Neural cell (in vitro differentiated cells): ENCODE measurements at regions not wholly inside any gene's neighbourhood (a gene's known extent, or its start where the extent isn't known, plus 50 kb on each side); places are given as distances from the start of the nearest gene placed in this dataset.
"Not testable (repeated sequence)": the region's sequence is repeated elsewhere in the genome, so short reads cannot be mapped to it uniquely, and the experiment has no call there.

ENCODE experiments used
- H2AFZ ChIP-seq: fragments of 200-600, 300-800 bp; sonication (generic), shearing (Covaris generic); 2 replicates; pipeline ENCODE4 v1.6.0; 2014; ENCODE audit warnings: low read depth, mild to moderate bottlenecking, antibody characterized with exemption, low read length, moderate library complexity
- H3F3A ChIP-seq: fragments of 200-600 bp; shearing (Covaris generic); 2 replicates; pipeline ENCODE4 v1.6.1; 2016; ENCODE audit warnings: mild to moderate bottlenecking, moderate library complexity, mixed read lengths, antibody characterized with exemption, low read length; ENCODE audit not compliant: insufficient read depth, poor library complexity, severe bottlenecking
- H3K27ac ChIP-seq: fragments of 200-600, 300-800 bp; sonication (generic), shearing (Covaris generic); 2 replicates; pipeline ENCODE4 v1.5.1; 2014; ENCODE audit warnings: mild to moderate bottlenecking, low read length, moderate library complexity
- H3K27me3 ChIP-seq: fragments of 300-800, 200-600 bp; sonication (generic), shearing (Covaris generic); 2 replicates; pipeline ENCODE4 v1.6.0; 2014; ENCODE audit warnings: mild to moderate bottlenecking, low read depth, low read length, moderate library complexity; ENCODE audit not compliant: insufficient read depth
- H3K36me3 ChIP-seq: fragments of 300-800, 200-600 bp; sonication (generic), shearing (Covaris generic); 2 replicates; pipeline ENCODE4 v1.5.1; 2014; ENCODE audit warnings: mild to moderate bottlenecking, antibody characterized with exemption, low read length, moderate library complexity; ENCODE audit not compliant: insufficient read depth
- H3K4me2 ChIP-seq: fragments of 300-800, 200-600 bp; sonication (generic), shearing (Covaris generic); 2 replicates; pipeline ENCODE4 v1.6.0; 2014; ENCODE audit warnings: mild to moderate bottlenecking, low read length
- H3K4me3 ChIP-seq: fragments of 300-800, 200-600 bp; sonication (generic), shearing (Covaris generic); 2 replicates; pipeline ENCODE4 v1.5.1; 2014; ENCODE audit warnings: mild to moderate bottlenecking, low read length, moderate library complexity
- H3K79me2 ChIP-seq: fragments of 200-600 bp; shearing (Covaris generic); replicated peaks from 2 replicates; pipeline ENCODE4 v1.6.0; 2014; ENCODE audit warnings: mild to moderate bottlenecking, low read length, moderate library complexity; ENCODE audit not compliant: insufficient read depth
- H3K9ac ChIP-seq: fragments of 300-800, 200-600 bp; sonication (generic), shearing (Covaris generic); 2 replicates; pipeline ENCODE4 v1.6.1; 2016; ENCODE audit warnings: mild to moderate bottlenecking, low read length, mixed read lengths
- H3K9me2 ChIP-seq: fragments of 200-600 bp; shearing (Covaris generic); 2 replicates; pipeline ENCODE4 v1.6.1; 2016; ENCODE audit warnings: mild to moderate bottlenecking, low read length, mixed read lengths; ENCODE audit not compliant: insufficient read depth
- H3K9me3 ChIP-seq: fragments of 200-600, 300-800 bp; sonication (generic), shearing (Covaris generic); 2 replicates; pipeline ENCODE4 v1.6.1; 2016; ENCODE audit warnings: mild to moderate bottlenecking, mixed run types, low read length, moderate library complexity, mixed read lengths
- H4K20me1 ChIP-seq: fragments of 200-600 bp; shearing (Covaris generic); 2 replicates; pipeline ENCODE4 v1.6.1; 2016; ENCODE audit warnings: mild to moderate bottlenecking, mixed run types; ENCODE audit not compliant: insufficient read depth
- EP300 ChIP-seq: fragments of 450-650 bp; conservative IDR thresholded peaks from 2 replicates; pipeline ENCODE4 v1.6.1; 2014; ENCODE audit warnings: antibody characterized with exemption, mild to moderate bottlenecking, moderate library complexity; ENCODE audit not compliant: poor library complexity, severe bottlenecking
- EZH2 ChIP-seq: fragments of 200-600, 300-800 bp; shearing (Covaris generic), sonication (generic); IDR thresholded peaks from 2 replicates; pipeline ENCODE4 v1.6.1; 2014; ENCODE audit warnings: antibody characterized with exemption, low read length, borderline replicate concordance, mild to moderate bottlenecking; ENCODE audit not compliant: insufficient read depth, poor library complexity, severe bottlenecking
- MXI1 ChIP-seq: fragments of 450-650 bp; conservative IDR thresholded peaks from 2 replicates; pipeline ENCODE4 v1.6.1; 2014; ENCODE audit warnings: antibody characterized with exemption, mild to moderate bottlenecking; ENCODE audit not compliant: poor library complexity, severe bottlenecking
- POLR2AphosphoS5 ChIP-seq: IDR thresholded peaks from 2 replicates; pipeline ENCODE4 v1.6.1; 2012
- RAD21 ChIP-seq: fragments of 450-650 bp; conservative IDR thresholded peaks from 2 replicates; pipeline ENCODE4 v1.6.1; 2014; ENCODE audit warnings: antibody characterized with exemption, mild to moderate bottlenecking, moderate library complexity
- SMC3 ChIP-seq: fragments of 450-650 bp; conservative IDR thresholded peaks from 2 replicates; pipeline ENCODE4 v1.6.1; 2014; ENCODE audit warnings: antibody characterized with exemption, mild to moderate bottlenecking, moderate library complexity; ENCODE audit not compliant: poor library complexity
- TAF1 ChIP-seq: IDR thresholded peaks from 2 replicates; pipeline ENCODE4 v1.6.1; 2012; ENCODE audit warnings: low read depth
- TF ChIP-seq, protein P1 (sequence below): fragments of 450-650 bp; IDR thresholded peaks from 2 replicates; pipeline ENCODE4 v1.5.1; 2014; ENCODE audit warnings: antibody characterized with exemption, mild to moderate bottlenecking, moderate library complexity; ENCODE audit not compliant: poor library complexity, severe bottlenecking
- TF ChIP-seq, protein P2 (sequence below): IDR thresholded peaks from 2 replicates; pipeline ENCODE4 v1.6.1; 2012; ENCODE audit warnings: borderline replicate concordance

DNA sequence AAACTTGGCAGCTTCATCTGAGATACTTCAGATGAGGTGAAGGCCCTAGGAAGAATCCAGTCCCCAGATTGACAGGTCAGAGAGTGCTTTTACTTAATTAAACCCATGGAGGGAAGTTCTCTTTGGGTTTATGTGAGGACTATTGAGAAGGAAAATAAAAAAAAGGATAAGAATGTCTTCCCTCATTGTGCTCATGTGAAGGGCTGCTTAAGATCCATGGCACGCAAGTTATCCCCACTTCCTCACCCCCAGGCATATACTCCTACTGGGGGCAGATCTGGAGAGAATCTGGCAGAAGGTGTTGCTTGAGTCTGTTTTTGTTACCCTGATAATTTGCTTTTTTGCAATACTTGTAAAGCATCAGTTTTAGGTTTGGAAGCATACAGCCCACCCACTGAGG is 322.9 kb upstream of the TFAP2D start:
- H3K27ac ChIP-seq: no peak overlapping the region
- no peaks in the 10 kb centered on the region for H3F3A ChIP-seq
- no peaks in the 10 kb centered on the region for H3K27me3 ChIP-seq
- H3K9me3 ChIP-seq: no peaks in the 10 kb centered on the region
- no peak overlapping the region for H3K9ac ChIP-seq
- H3K4me2 ChIP-seq: no peak overlapping the region
- no peaks in the 10 kb centered on the region for H3K9me2 ChIP-seq
- no peaks in the 10 kb centered on the region for H3K36me3 ChIP-seq
- no peak overlapping the region for H3K4me3 ChIP-seq
- H4K20me1 ChIP-seq: no peaks in the 10 kb centered on the region
- no peak overlapping the region for H2AFZ ChIP-seq
- H3K79me2 ChIP-seq: no peaks in the 10 kb centered on the region
- TF ChIP-seq TAF1 (no peak), EZH2 (no peak), MXI1 (no peak), EP300 (no peak)
- TF ChIP-seq, protein P1, sequence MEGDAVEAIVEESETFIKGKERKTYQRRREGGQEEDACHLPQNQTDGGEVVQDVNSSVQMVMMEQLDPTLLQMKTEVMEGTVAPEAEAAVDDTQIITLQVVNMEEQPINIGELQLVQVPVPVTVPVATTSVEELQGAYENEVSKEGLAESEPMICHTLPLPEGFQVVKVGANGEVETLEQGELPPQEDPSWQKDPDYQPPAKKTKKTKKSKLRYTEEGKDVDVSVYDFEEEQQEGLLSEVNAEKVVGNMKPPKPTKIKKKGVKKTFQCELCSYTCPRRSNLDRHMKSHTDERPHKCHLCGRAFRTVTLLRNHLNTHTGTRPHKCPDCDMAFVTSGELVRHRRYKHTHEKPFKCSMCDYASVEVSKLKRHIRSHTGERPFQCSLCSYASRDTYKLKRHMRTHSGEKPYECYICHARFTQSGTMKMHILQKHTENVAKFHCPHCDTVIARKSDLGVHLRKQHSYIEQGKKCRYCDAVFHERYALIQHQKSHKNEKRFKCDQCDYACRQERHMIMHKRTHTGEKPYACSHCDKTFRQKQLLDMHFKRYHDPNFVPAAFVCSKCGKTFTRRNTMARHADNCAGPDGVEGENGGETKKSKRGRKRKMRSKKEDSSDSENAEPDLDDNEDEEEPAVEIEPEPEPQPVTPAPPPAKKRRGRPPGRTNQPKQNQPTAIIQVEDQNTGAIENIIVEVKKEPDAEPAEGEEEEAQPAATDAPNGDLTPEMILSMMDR: no peak

DNA sequence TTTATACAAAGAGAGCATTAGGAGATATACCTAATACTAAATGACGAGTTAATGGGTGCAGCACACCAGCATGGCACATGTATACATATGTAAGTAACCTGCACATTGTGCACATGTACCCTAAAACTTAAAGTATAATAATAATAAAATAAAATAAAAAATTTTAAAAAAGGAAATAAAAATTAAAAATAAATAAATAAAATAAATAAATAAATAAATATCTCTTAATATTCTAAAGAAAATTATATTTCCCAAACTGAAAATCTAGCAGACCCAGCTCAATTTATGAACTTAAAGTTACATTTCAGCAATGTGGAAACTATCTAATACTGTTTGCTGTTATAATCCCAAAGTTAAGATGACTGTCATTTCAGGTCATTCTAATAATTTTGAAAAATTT is 319.2 kb upstream of the TFAP2D start:
- not testable (repeated sequence) for H3K4me3 ChIP-seq, H3K4me2 ChIP-seq, H3K79me2 ChIP-seq, H3K9ac ChIP-seq, H2AFZ ChIP-seq, H3K9me2 ChIP-seq, H3F3A ChIP-seq, H3K9me3 ChIP-seq, H3K27ac ChIP-seq, H4K20me1 ChIP-seq, H3K27me3 ChIP-seq, H3K36me3 ChIP-seq

DNA sequence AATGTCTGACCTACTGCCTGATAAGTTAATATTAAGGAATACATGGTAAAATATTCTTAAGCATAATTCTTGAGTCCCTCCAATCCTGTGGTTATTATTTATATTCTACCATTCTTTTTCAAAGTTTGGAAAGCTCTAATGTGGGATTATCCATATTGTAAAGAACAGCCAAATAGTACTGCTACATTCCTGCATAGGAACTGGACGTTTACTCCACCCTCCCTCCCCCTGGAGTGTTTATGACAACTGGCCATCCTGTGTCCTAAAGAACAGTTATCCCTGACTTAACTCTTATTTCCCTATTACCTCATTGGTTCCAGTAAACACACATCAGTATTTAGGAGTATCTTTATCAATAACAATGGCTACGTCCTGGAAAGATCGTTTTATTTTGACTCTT is 308.7 kb upstream of the TFAP2D start:
- Histone ChIP-seq H3K9ac (no peak overlapping the region), H3K4me2 (no peak overlapping the region), H3K79me2 (no peaks in the 10 kb centered on the region), H3K27me3 (no peaks in the 10 kb centered on the region), H3K36me3 (no peaks in the 10 kb centered on the region), H3K27ac (no peak overlapping the region), H3K9me2 (no peaks in the 10 kb centered on the region), H2AFZ (no peak overlapping the region), H4K20me1 (no peaks in the 10 kb centered on the region), H3F3A (no peaks in the 10 kb centered on the region), H3K4me3 (no peak overlapping the region), H3K9me3 (no peaks in the 10 kb centered on the region)
- no peak for TF ChIP-seq MXI1
- TF ChIP-seq EP300: no peak
- TF ChIP-seq POLR2AphosphoS5: no peak
- no peak for TF ChIP-seq SMC3
- TF ChIP-seq, protein P1: no peak
- TF ChIP-seq TAF1: no peak
- no peak for TF ChIP-seq RAD21
- TF ChIP-seq EZH2: no peak
- TF ChIP-seq, protein P2, sequence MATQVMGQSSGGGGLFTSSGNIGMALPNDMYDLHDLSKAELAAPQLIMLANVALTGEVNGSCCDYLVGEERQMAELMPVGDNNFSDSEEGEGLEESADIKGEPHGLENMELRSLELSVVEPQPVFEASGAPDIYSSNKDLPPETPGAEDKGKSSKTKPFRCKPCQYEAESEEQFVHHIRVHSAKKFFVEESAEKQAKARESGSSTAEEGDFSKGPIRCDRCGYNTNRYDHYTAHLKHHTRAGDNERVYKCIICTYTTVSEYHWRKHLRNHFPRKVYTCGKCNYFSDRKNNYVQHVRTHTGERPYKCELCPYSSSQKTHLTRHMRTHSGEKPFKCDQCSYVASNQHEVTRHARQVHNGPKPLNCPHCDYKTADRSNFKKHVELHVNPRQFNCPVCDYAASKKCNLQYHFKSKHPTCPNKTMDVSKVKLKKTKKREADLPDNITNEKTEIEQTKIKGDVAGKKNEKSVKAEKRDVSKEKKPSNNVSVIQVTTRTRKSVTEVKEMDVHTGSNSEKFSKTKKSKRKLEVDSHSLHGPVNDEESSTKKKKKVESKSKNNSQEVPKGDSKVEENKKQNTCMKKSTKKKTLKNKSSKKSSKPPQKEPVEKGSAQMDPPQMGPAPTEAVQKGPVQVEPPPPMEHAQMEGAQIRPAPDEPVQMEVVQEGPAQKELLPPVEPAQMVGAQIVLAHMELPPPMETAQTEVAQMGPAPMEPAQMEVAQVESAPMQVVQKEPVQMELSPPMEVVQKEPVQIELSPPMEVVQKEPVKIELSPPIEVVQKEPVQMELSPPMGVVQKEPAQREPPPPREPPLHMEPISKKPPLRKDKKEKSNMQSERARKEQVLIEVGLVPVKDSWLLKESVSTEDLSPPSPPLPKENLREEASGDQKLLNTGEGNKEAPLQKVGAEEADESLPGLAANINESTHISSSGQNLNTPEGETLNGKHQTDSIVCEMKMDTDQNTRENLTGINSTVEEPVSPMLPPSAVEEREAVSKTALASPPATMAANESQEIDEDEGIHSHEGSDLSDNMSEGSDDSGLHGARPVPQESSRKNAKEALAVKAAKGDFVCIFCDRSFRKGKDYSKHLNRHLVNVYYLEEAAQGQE: no peak
